WTC11 (cell line): ENCODE measurements at regions not wholly inside any gene's neighbourhood (a gene's known extent, or its start where the extent isn't known, plus 50 kb on each side); places are given as distances from the start of the nearest gene placed in this dataset.

Source experiments
- ATAC-seq: fragments of 200-7000 bp; cut with Tn5 transposase; 2 replicates; pipeline ENCODE4 v1.10.0; 2021; ENCODE audit warnings: mild to moderate bottlenecking, moderate library complexity
- CTCF ChIA-PET: fragments of 300-600 bp; sonication (Branson Sonifier 250); formaldehyde crosslinking; loops from one replicate; lab custom pipeline; 2021; ENCODE audit warnings: antibody characterized with exemption; lab: Charles Lee
- POLR2A ChIA-PET: fragments of 350-600 bp; sonication (Branson Sonifier 250); formaldehyde crosslinking; loops from one replicate; lab custom pipeline; 2021; ENCODE audit warnings: antibody characterized with exemption; lab: Charles Lee
- DNase-seq: peaks from one replicate; pipeline ENCODE4 v3.0.0; 2021; ENCODE audit warnings: low spot score
- H3K27ac Mint-ChIP-seq: 2 replicates; pipeline ENCODE4 v1.8.0; 2021; ENCODE audit warnings: mixed read lengths
- H3K27me3 Mint-ChIP-seq: 2 replicates; pipeline ENCODE4 v1.8.0; 2021; ENCODE audit warnings: low read depth, mild to moderate bottlenecking, moderate library complexity, mixed read lengths
- H3K36me3 Mint-ChIP-seq: 2 replicates; pipeline ENCODE4 v1.8.0; 2021; ENCODE audit warnings: mixed read lengths
- H3K4me1 Mint-ChIP-seq: 2 replicates; pipeline ENCODE4 v1.8.0; 2022; ENCODE audit warnings: mixed read lengths
- H3K4me3 Mint-ChIP-seq: 2 replicates; pipeline ENCODE4 v1.8.0; 2021; ENCODE audit warnings: mild to moderate bottlenecking, moderate library complexity, mixed read lengths
- H3K9me3 Mint-ChIP-seq: 2 replicates; pipeline ENCODE4 v1.8.0; 2021; ENCODE audit warnings: mixed read lengths
- CREB1 ChIP-seq: sonication (generic); formaldehyde crosslinking; IDR thresholded peaks from 2 replicates; pipeline ENCODE4 v1.8.0; 2023; ENCODE audit warnings: mild to moderate bottlenecking, missing genetic modification reagents
- ESRRA ChIP-seq: sonication (generic); formaldehyde crosslinking; IDR thresholded peaks from 2 replicates; pipeline ENCODE4 v1.8.1; 2022; ENCODE audit warnings: mild to moderate bottlenecking, missing genetic modification reagents, borderline replicate concordance
- JAZF1 ChIP-seq: fragments of 250-450 bp; sonication (Bioruptor Pico); IDR thresholded peaks from 2 replicates; pipeline ENCODE4 v1.9.0; 2021; ENCODE audit warnings: moderate library complexity, mild to moderate bottlenecking, inconsistent platforms
- KAT7 ChIP-seq: sonication (generic); formaldehyde crosslinking; IDR thresholded peaks from 2 replicates; pipeline ENCODE4 v1.8.1; 2023; ENCODE audit warnings: missing genetic modification reagents, mild to moderate bottlenecking, borderline replicate concordance
- NFYB ChIP-seq: sonication (generic); formaldehyde crosslinking; conservative IDR thresholded peaks from 2 replicates; pipeline ENCODE4 v1.8.0; 2022; ENCODE audit warnings: low read depth, missing genetic modification reagents
- NR1H2 ChIP-seq: sonication (generic); formaldehyde crosslinking; IDR thresholded peaks from 2 replicates; pipeline ENCODE4 v1.9.0; 2021; ENCODE audit warnings: mild to moderate bottlenecking, moderate library complexity, missing genetic modification reagents
- OVOL2 ChIP-seq: fragments of 250-450 bp; sonication (Bioruptor Pico); IDR thresholded peaks from 2 replicates; pipeline ENCODE4 v1.9.0; 2021; ENCODE audit warnings: mild to moderate bottlenecking, borderline replicate concordance
- PRRX2 ChIP-seq: fragments of 250-450 bp; sonication (Bioruptor Pico); IDR thresholded peaks from 2 replicates; pipeline ENCODE4 v1.8.0; 2021; ENCODE audit warnings: mild to moderate bottlenecking
- RELA ChIP-seq: sonication (generic); formaldehyde crosslinking; IDR thresholded peaks from 2 replicates; pipeline ENCODE4 v1.8.1; 2022; ENCODE audit warnings: missing genetic modification reagents, mild to moderate bottlenecking, borderline replicate concordance
- RORB ChIP-seq: fragments of 250-450 bp; sonication (Bioruptor Pico); IDR thresholded peaks from 2 replicates; pipeline ENCODE4 v1.9.0; 2021; ENCODE audit warnings: mild to moderate bottlenecking
- SOX15 ChIP-seq: fragments of 250-450 bp; sonication (Bioruptor Pico); IDR thresholded peaks from 2 replicates; pipeline ENCODE4 v1.9.0; 2021; ENCODE audit warnings: mild to moderate bottlenecking
- TEAD4 ChIP-seq: sonication (generic); formaldehyde crosslinking; IDR thresholded peaks from 2 replicates; pipeline ENCODE4 v1.8.0; 2022; ENCODE audit warnings: mild to moderate bottlenecking, missing genetic modification reagents
- ZNF219 ChIP-seq: sonication (generic); formaldehyde crosslinking; IDR thresholded peaks from 2 replicates; pipeline ENCODE4 v1.8.0; 2023; ENCODE audit warnings: missing genetic modification reagents, mild to moderate bottlenecking, borderline replicate concordance
- ZNF317 ChIP-seq: sonication (generic); formaldehyde crosslinking; IDR thresholded peaks from 2 replicates; pipeline ENCODE4 v1.8.1; 2023; ENCODE audit warnings: low read depth, mild to moderate bottlenecking, moderate library complexity, missing genetic modification reagents, borderline replicate concordance
- ZNF671 ChIP-seq: fragments of 250-450 bp; sonication (Bioruptor Pico); IDR thresholded peaks from 2 replicates; pipeline ENCODE4 v1.8.0; 2021; ENCODE audit warnings: mild to moderate bottlenecking
- TF ChIP-seq, protein P1 (sequence below): sonication (generic); formaldehyde crosslinking; IDR thresholded peaks from 2 replicates; pipeline ENCODE4 v1.8.1; 2023; ENCODE audit warnings: mild to moderate bottlenecking, missing genetic modification reagents, moderate library complexity
- TF ChIP-seq, protein P2 (sequence below): fragments of 250-450 bp; sonication (Bioruptor Pico); IDR thresholded peaks from 2 replicates; pipeline ENCODE4 v2.1.2; 2022; ENCODE audit warnings: mild to moderate bottlenecking, moderate library complexity
- TF ChIP-seq, protein P3 (sequence below): sonication (generic); formaldehyde crosslinking; IDR thresholded peaks from 2 replicates; pipeline ENCODE4 v1.8.1; 2023; ENCODE audit warnings: mild to moderate bottlenecking, missing genetic modification reagents
- TF ChIP-seq, protein P4 (sequence below): sonication (generic); formaldehyde crosslinking; conservative IDR thresholded peaks from 2 replicates; pipeline ENCODE4 v1.8.1; 2023; ENCODE audit warnings: mild to moderate bottlenecking, low read depth, missing genetic modification reagents, moderate library complexity
- TF ChIP-seq, protein P5 (sequence below): sonication (generic); formaldehyde crosslinking; IDR thresholded peaks from 2 replicates; pipeline ENCODE4 v1.8.0; 2022; ENCODE audit warnings: mild to moderate bottlenecking, missing genetic modification reagents
- TF ChIP-seq, protein P6 (sequence below): fragments of 200-600 bp; IDR thresholded peaks from 2 replicates; pipeline ENCODE4 v1.8.0; 2022; ENCODE audit warnings: antibody characterized with exemption
- TF ChIP-seq, protein P7 (sequence below): sonication (generic); formaldehyde crosslinking; IDR thresholded peaks from 2 replicates; pipeline ENCODE4 v1.8.1; 2022; ENCODE audit warnings: mild to moderate bottlenecking, missing genetic modification reagents, moderate library complexity, borderline replicate concordance

DNA sequence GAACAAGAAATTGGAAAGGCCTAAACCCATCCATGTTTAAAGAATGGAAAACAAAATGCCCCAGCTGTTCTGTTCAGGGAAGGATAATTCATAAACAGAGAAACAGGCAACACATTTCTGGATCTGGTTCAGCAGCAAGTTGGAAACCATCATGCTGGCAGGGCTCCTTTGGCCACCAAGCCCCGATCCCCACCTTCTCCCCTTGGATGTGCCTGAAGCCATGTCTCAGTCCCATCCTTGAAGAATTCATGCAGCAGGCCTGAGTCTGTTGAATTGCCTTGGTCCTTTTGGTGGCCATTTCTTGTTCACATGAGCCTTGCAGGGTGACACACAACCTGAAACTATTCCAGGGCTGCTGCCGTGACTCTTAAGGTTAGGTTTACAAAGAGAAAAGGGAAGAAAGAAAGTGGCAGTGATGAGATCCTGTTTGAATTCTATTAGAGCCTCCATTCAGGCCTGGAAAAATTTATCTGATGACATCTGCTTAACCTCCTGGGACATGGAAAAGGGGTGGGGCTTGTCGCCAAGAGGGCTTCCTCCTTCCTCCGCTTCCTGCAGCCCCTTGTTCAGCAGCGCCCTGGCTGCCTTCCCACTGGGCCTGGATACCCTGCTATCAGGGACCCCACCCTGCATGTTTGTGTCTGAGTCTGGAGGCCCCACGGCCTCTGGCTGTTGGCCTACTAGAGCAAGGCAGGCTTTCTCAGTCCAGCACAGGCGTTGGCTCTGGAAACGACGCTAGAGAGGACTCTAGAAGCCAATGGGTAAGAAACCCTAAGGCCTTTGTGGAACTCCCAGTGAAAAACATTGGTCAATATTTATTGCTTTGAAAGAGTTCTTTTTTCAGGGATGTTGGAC lies 341.9 kb downstream of the C12orf75 start:
- no peaks in the 10 kb centered on the region; the same call in 1 of the 2 replicates for H3K4me1 Mint-ChIP-seq
- ATAC-seq = no peak
- peaks cover 25% of the 10 kb centered on the region for H3K9me3 Mint-ChIP-seq
- no peak for DNase-seq
- H3K27ac Mint-ChIP-seq = no peak overlapping the region
- ChIA-PET CTCF (no interaction called here), POLR2A (no interaction called here)
- no peak overlapping the region for H3K4me3 Mint-ChIP-seq
- H3K27me3 Mint-ChIP-seq = no peaks in the 10 kb centered on the region; the same call in 1 of the 2 replicates
- no peaks in the 10 kb centered on the region for H3K36me3 Mint-ChIP-seq
- TF ChIP-seq PRRX2 (CRISPR knock-in tag) = no peak
- TF ChIP-seq RORB (CRISPR knock-in tag) = no peak
- no peak for TF ChIP-seq KAT7 (CRISPR knock-in tag)
- TF ChIP-seq, protein P1, sequence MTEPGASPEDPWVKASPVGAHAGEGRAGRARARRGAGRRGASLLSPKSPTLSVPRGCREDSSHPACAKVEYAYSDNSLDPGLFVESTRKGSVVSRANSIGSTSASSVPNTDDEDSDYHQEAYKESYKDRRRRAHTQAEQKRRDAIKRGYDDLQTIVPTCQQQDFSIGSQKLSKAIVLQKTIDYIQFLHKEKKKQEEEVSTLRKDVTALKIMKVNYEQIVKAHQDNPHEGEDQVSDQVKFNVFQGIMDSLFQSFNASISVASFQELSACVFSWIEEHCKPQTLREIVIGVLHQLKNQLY (CRISPR knock-in tag) = no peak
- no peak for TF ChIP-seq CREB1 (CRISPR knock-in tag)

DNA sequence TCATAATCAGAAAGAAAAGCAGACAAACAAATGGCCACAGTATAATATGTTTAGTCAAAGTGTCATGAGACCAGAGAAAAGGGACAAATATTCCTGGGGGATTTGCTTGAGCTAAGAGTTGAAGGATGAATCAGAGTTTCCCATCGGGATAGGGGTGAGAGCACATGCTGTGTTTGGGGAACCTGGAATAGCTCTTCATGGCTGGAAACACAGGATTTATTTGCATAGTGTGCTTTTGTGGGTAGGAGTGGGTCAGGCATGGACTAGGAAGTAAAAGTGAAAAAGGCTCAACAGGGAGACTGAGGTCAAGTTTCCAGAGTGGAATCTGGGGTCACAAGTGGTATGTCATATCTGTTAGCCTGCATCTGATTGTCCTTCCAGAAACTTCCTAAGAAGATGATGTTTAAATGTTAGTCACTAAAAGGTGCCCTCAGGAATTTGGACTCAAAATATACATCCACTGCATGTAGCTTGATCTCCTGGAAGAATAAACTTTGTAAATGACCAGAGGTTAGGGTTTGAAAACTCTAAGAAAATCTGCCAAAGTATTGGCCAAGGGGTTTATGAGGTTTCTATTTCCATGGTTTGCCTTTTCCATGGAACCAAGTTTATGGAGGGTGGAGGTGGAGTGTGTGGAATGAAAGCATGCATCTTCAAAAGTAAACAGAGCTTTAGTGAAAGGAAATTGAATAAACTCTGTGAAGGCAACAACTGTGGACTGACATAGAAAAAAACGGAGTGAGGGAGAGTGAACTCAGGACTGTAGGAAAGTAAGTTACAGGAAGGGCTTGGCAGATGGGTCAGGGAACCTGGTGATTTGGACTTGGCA lies 344.6 kb downstream of the C12orf75 start:
- ChIA-PET POLR2A (no interaction called here), CTCF (no interaction called here)
- peaks cover 29% of the 10 kb centered on the region for H3K9me3 Mint-ChIP-seq
- no peaks in the 10 kb centered on the region for H3K4me1 Mint-ChIP-seq
- H3K27ac Mint-ChIP-seq = no peak overlapping the region
- H3K36me3 Mint-ChIP-seq = no peaks in the 10 kb centered on the region
- H3K27me3 Mint-ChIP-seq = no peaks in the 10 kb centered on the region; the same call in 1 of the 2 replicates
- ATAC-seq (no peak), DNase-seq (no peak)
- H3K4me3 Mint-ChIP-seq = no peak overlapping the region
- TF ChIP-seq SOX15 (CRISPR knock-in tag) (no peak), NR1H2 (CRISPR knock-in tag) (no peak), NFYB (CRISPR knock-in tag) (no peak), ZNF219 (CRISPR knock-in tag) (no peak), RELA (CRISPR knock-in tag) (no peak), TEAD4 (CRISPR knock-in tag) (no peak), ESRRA (CRISPR knock-in tag) (no peak), ZNF317 (CRISPR knock-in tag) (no peak), ZNF671 (CRISPR knock-in tag) (no peak), JAZF1 (CRISPR knock-in tag) (no peak), OVOL2 (CRISPR knock-in tag) (no peak)
- TF ChIP-seq, protein P2, sequence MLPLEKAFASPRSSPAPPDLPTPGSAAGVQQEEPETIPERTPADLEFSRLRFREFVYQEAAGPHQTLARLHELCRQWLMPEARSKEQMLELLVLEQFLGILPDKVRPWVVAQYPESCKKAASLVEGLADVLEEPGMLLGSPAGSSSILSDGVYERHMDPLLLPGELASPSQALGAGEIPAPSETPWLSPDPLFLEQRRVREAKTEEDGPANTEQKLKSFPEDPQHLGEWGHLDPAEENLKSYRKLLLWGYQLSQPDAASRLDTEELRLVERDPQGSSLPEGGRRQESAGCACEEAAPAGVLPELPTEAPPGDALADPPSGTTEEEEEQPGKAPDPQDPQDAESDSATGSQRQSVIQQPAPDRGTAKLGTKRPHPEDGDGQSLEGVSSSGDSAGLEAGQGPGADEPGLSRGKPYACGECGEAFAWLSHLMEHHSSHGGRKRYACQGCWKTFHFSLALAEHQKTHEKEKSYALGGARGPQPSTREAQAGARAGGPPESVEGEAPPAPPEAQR = no peak
- TF ChIP-seq, protein P1 (CRISPR knock-in tag) = no peak
- TF ChIP-seq, protein P3, sequence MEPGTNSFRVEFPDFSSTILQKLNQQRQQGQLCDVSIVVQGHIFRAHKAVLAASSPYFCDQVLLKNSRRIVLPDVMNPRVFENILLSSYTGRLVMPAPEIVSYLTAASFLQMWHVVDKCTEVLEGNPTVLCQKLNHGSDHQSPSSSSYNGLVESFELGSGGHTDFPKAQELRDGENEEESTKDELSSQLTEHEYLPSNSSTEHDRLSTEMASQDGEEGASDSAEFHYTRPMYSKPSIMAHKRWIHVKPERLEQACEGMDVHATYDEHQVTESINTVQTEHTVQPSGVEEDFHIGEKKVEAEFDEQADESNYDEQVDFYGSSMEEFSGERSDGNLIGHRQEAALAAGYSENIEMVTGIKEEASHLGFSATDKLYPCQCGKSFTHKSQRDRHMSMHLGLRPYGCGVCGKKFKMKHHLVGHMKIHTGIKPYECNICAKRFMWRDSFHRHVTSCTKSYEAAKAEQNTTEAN = no peak
- TF ChIP-seq, protein P4, sequence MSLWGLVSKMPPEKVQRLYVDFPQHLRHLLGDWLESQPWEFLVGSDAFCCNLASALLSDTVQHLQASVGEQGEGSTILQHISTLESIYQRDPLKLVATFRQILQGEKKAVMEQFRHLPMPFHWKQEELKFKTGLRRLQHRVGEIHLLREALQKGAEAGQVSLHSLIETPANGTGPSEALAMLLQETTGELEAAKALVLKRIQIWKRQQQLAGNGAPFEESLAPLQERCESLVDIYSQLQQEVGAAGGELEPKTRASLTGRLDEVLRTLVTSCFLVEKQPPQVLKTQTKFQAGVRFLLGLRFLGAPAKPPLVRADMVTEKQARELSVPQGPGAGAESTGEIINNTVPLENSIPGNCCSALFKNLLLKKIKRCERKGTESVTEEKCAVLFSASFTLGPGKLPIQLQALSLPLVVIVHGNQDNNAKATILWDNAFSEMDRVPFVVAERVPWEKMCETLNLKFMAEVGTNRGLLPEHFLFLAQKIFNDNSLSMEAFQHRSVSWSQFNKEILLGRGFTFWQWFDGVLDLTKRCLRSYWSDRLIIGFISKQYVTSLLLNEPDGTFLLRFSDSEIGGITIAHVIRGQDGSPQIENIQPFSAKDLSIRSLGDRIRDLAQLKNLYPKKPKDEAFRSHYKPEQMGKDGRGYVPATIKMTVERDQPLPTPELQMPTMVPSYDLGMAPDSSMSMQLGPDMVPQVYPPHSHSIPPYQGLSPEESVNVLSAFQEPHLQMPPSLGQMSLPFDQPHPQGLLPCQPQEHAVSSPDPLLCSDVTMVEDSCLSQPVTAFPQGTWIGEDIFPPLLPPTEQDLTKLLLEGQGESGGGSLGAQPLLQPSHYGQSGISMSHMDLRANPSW (CRISPR knock-in tag) = no peak
- TF ChIP-seq, protein P5, sequence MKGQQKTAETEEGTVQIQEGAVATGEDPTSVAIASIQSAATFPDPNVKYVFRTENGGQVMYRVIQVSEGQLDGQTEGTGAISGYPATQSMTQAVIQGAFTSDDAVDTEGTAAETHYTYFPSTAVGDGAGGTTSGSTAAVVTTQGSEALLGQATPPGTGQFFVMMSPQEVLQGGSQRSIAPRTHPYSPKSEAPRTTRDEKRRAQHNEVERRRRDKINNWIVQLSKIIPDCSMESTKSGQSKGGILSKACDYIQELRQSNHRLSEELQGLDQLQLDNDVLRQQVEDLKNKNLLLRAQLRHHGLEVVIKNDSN (CRISPR knock-in tag) = no peak
- TF ChIP-seq, protein P6, sequence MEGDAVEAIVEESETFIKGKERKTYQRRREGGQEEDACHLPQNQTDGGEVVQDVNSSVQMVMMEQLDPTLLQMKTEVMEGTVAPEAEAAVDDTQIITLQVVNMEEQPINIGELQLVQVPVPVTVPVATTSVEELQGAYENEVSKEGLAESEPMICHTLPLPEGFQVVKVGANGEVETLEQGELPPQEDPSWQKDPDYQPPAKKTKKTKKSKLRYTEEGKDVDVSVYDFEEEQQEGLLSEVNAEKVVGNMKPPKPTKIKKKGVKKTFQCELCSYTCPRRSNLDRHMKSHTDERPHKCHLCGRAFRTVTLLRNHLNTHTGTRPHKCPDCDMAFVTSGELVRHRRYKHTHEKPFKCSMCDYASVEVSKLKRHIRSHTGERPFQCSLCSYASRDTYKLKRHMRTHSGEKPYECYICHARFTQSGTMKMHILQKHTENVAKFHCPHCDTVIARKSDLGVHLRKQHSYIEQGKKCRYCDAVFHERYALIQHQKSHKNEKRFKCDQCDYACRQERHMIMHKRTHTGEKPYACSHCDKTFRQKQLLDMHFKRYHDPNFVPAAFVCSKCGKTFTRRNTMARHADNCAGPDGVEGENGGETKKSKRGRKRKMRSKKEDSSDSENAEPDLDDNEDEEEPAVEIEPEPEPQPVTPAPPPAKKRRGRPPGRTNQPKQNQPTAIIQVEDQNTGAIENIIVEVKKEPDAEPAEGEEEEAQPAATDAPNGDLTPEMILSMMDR = no peak
- TF ChIP-seq, protein P7, sequence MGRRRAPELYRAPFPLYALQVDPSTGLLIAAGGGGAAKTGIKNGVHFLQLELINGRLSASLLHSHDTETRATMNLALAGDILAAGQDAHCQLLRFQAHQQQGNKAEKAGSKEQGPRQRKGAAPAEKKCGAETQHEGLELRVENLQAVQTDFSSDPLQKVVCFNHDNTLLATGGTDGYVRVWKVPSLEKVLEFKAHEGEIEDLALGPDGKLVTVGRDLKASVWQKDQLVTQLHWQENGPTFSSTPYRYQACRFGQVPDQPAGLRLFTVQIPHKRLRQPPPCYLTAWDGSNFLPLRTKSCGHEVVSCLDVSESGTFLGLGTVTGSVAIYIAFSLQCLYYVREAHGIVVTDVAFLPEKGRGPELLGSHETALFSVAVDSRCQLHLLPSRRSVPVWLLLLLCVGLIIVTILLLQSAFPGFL (CRISPR knock-in tag) = no peak
